H1 (cell line): ENCODE measurements at regions not wholly inside any gene's neighbourhood (a gene's known extent, or its start where the extent isn't known, plus 50 kb on each side); places are given as distances from the start of the nearest gene placed in this dataset.

Experiments
- CTCF ChIA-PET: fragments of 300-600 bp; sonication (Branson Sonifier 250); formaldehyde crosslinking; loops from one replicate; lab custom pipeline; 2021; ENCODE audit not compliant: partially characterized antibody; lab: Charles Lee
- POLR2A ChIA-PET: fragments of 300-600 bp; sonication (Branson Sonifier 250); formaldehyde crosslinking; loops from one replicate; lab custom pipeline; 2021; ENCODE audit warnings: inconsistent platforms; ENCODE audit not compliant: partially characterized antibody; lab: Charles Lee
- DNase-seq, 2 experiments: peaks; one replicate each; pipeline versions ENCODE4 v3.0.0 to v3.0.0-alpha.2; 2010 to 2022; ENCODE audit warnings: low spot score in 2 of 2, low read depth in 1 of 2, mixed read lengths in 1 of 2
- FAIRE-seq: peaks from 2 replicates; lab custom pipeline; 2011; peaks lifted over from hg19 to GRCh38; lab: Jason Lieb, UNC
- H2AFZ ChIP-seq: 2 replicates; pipeline ENCODE4 v1.8.1; 2012; ENCODE audit warnings: low read length, inconsistent platforms
- H2AK5ac ChIP-seq: 2 replicates; pipeline ENCODE4 v1.6.1; 2013; ENCODE audit warnings: low read depth, low read length
- H2BK120ac ChIP-seq: replicated peaks from 2 replicates; pipeline ENCODE3; 2013; ENCODE audit warnings: low read depth, low read length, inconsistent platforms
- H2BK12ac ChIP-seq: 2 replicates; pipeline ENCODE4 v1.6.1; 2013; ENCODE audit warnings: low read depth, low read length
- H2BK15ac ChIP-seq: 2 replicates; pipeline ENCODE4 v1.6.1; 2013; ENCODE audit warnings: low read length
- H2BK20ac ChIP-seq: 2 replicates; pipeline ENCODE4 v1.6.1; 2013; ENCODE audit warnings: low read length
- H2BK5ac ChIP-seq: 2 replicates; pipeline ENCODE4 v1.6.1; 2013; ENCODE audit warnings: low read depth, low read length
- H3K14ac ChIP-seq: 2 replicates; pipeline ENCODE4 v1.6.1; 2013; ENCODE audit warnings: inconsistent platforms; ENCODE audit not compliant: insufficient read length
- H3K18ac ChIP-seq: 2 replicates; pipeline ENCODE4 v1.6.1; 2013; ENCODE audit warnings: low read length; ENCODE audit errors: extremely low read depth
- H3K23ac ChIP-seq: 2 replicates; pipeline ENCODE4 v1.6.1; 2013; ENCODE audit warnings: inconsistent platforms; ENCODE audit not compliant: insufficient read length
- H3K23me2 ChIP-seq: 2 replicates; pipeline ENCODE4 v1.6.1; 2013; ENCODE audit warnings: low read depth, low read length
- H3K27ac ChIP-seq: 2 replicates; pipeline ENCODE4 v1.6.1; 2011; ENCODE audit warnings: low read depth, low read length, inconsistent platforms
- H3K27me3 ChIP-seq, 4 experiments: replicated peaks in 1 of 4; 1 replicate in 1 of 4; 2 replicates in 3 of 4; pipeline versions ENCODE4 v1.6.1 to v1.8.1; 2011 to 2013; ENCODE audit warnings: low read length in 3 of 4, mild to moderate bottlenecking in 3 of 4, inconsistent platforms in 2 of 4, mixed read lengths in 2 of 4, moderate library complexity in 1 of 4; ENCODE audit not compliant: control insufficient read depth in 3 of 4, insufficient read depth in 3 of 4; ENCODE audit errors: extremely low read depth in 1 of 4
- H3K36me3 ChIP-seq, 4 experiments: 2 replicates each; pipeline versions ENCODE4 v1.6.1 to v1.8.1; 2011 to 2013; ENCODE audit warnings: mild to moderate bottlenecking in 4 of 4, low read length in 3 of 4, moderate library complexity in 2 of 4, control low read depth in 1 of 4, inconsistent platforms in 1 of 4; ENCODE audit not compliant: insufficient read depth in 4 of 4, control insufficient read depth in 2 of 4
- H3K4ac ChIP-seq: replicated peaks from 2 replicates; pipeline ENCODE3; 2013; ENCODE audit warnings: low read length, low read depth, mixed read lengths, inconsistent platforms; ENCODE audit not compliant: insufficient read length
- H3K4me1 ChIP-seq, 4 experiments: replicated peaks in 1 of 4; 1 replicate in 1 of 4; 2 replicates in 3 of 4; pipeline versions ENCODE4 v1.6.1 to v1.8.1; 2011 to 2013; ENCODE audit warnings: low read length in 3 of 4, inconsistent platforms in 2 of 4, mixed read lengths in 1 of 4; ENCODE audit not compliant: insufficient read depth in 4 of 4, control insufficient read depth in 3 of 4
- H3K4me2 ChIP-seq, 2 experiments: 2 replicates each; pipeline versions ENCODE4 v1.6.1 to v1.8.1; 2011 to 2013; ENCODE audit warnings: low read depth in 2 of 2, low read length in 2 of 2, control low read depth in 1 of 2, inconsistent platforms in 1 of 2, mild to moderate bottlenecking in 1 of 2; ENCODE audit not compliant: insufficient read depth in 1 of 2
- H3K4me3 ChIP-seq, 4 experiments: fragments of 200-600, 300-600 bp in 1 of 4; sonication (generic), shearing (Covaris generic), sonication (Bioruptor Twin) in 1 of 4; 2 replicates each; pipeline versions ENCODE4 v1.5.1 to v1.8.1; 2011 to 2016; ENCODE audit warnings: low read length in 4 of 4, low read depth in 3 of 4, control low read depth in 2 of 4, inconsistent platforms in 2 of 4, mild to moderate bottlenecking in 2 of 4, mixed read lengths in 1 of 4, moderate library complexity in 1 of 4; ENCODE audit not compliant: insufficient read depth in 2 of 4; ENCODE audit errors: extremely low read depth in 1 of 4
- H3K56ac ChIP-seq: replicated peaks from 2 replicates; pipeline ENCODE3; 2013; ENCODE audit warnings: low read depth, mild to moderate bottlenecking, mixed read lengths, low read length, inconsistent platforms; ENCODE audit not compliant: insufficient read length
- H3K79me1 ChIP-seq: 2 replicates; pipeline ENCODE4 v1.6.1; 2013; ENCODE audit warnings: low read depth, low read length, control low read depth
- H3K79me2 ChIP-seq, 2 experiments: 2 replicates each; pipeline versions ENCODE4 v1.6.1 to v1.8.1; 2012 to 2013; ENCODE audit warnings: low read length in 2 of 2, mild to moderate bottlenecking in 2 of 2, inconsistent platforms in 1 of 2; ENCODE audit not compliant: insufficient read depth in 2 of 2, control insufficient read depth in 1 of 2
- H3K9ac ChIP-seq, 4 experiments: replicated peaks in 1 of 4; 1 replicate in 1 of 4; 2 replicates in 3 of 4; pipeline versions ENCODE4 v1.6.1 to v1.8.1; 2011 to 2013; ENCODE audit warnings: low read depth in 3 of 4, low read length in 3 of 4, control low read depth in 2 of 4, mild to moderate bottlenecking in 2 of 4, moderate library complexity in 2 of 4, inconsistent platforms in 1 of 4; ENCODE audit errors: extremely low read depth in 1 of 4
- H3K9me3 ChIP-seq, 2 experiments: 2 replicates each; pipeline versions ENCODE4 v1.6.1 to v1.8.1; 2012 to 2013; ENCODE audit warnings: mild to moderate bottlenecking in 2 of 2, moderate library complexity in 2 of 2, control low read depth in 1 of 2, inconsistent platforms in 1 of 2, low read depth in 1 of 2, low read length in 1 of 2, mixed read lengths in 1 of 2; ENCODE audit not compliant: insufficient read depth in 2 of 2
- H4K20me1 ChIP-seq, 2 experiments: replicated peaks in 1 of 2; 2 replicates each; pipeline versions ENCODE3 to v1.8.1; 2011 to 2013; ENCODE audit warnings: inconsistent platforms in 2 of 2, low read length in 2 of 2, mild to moderate bottlenecking in 1 of 2; ENCODE audit not compliant: insufficient read depth in 2 of 2, control insufficient read depth in 1 of 2
- H4K5ac ChIP-seq: 2 replicates; pipeline ENCODE4 v1.6.1; 2013; ENCODE audit warnings: low read length, low read depth, mixed read lengths, inconsistent platforms; ENCODE audit not compliant: insufficient read length
- H4K8ac ChIP-seq: 2 replicates; pipeline ENCODE4 v1.8.0; 2013; ENCODE audit warnings: mild to moderate bottlenecking, moderate library complexity, low read length, inconsistent platforms; ENCODE audit not compliant: insufficient read depth; ENCODE audit errors: extremely low read depth
- H4K91ac ChIP-seq: replicated peaks from 2 replicates; pipeline ENCODE3; 2013; ENCODE audit warnings: low read length, mixed read lengths, inconsistent platforms; ENCODE audit not compliant: insufficient read length
- BRCA1 ChIP-seq: IDR thresholded peaks from 2 replicates; pipeline ENCODE4 v1.6.1; 2012; ENCODE audit warnings: low read depth, low read length, improper control_type of control experiment
- CTBP2 ChIP-seq: IDR thresholded peaks from 2 replicates; pipeline ENCODE4 v1.7.0; 2011; ENCODE audit warnings: borderline replicate concordance, mild to moderate bottlenecking, moderate library complexity, mixed read lengths, low read length; ENCODE audit not compliant: insufficient read depth, insufficient read length
- E2F6 ChIP-seq: IDR thresholded peaks from 2 replicates; pipeline ENCODE4 v1.6.1; 2012; ENCODE audit warnings: inconsistent platforms
- KDM4A ChIP-seq: IDR thresholded peaks from one replicate; pipeline ENCODE4 v1.7.1; 2012; ENCODE audit warnings: low read depth, mild to moderate bottlenecking, moderate library complexity, low read length, inconsistent platforms; ENCODE audit not compliant: severe bottlenecking
- NANOG ChIP-seq: IDR thresholded peaks from 2 replicates; pipeline ENCODE4 v1.6.1; 2011; ENCODE audit warnings: low read length, low read depth, mild to moderate bottlenecking, inconsistent platforms; ENCODE audit not compliant: insufficient read depth, poor library complexity, severe bottlenecking
- RBBP5 ChIP-seq: IDR thresholded peaks from 2 replicates; pipeline ENCODE4 v1.7.1; 2012; ENCODE audit warnings: low read depth, mild to moderate bottlenecking, inconsistent platforms, low read length, moderate library complexity, borderline replicate concordance
- RXRA ChIP-seq: IDR thresholded peaks from 2 replicates; pipeline ENCODE4 v1.6.1; 2011; ENCODE audit warnings: low read depth, mild to moderate bottlenecking, low read length, moderate library complexity; ENCODE audit not compliant: insufficient read depth
- SIN3A ChIP-seq, 2 experiments: IDR thresholded peaks in 1 of 2; conservative IDR thresholded peaks in 1 of 2; 2 replicates each; pipeline ENCODE4 v1.6.1; 2011 to 2012; ENCODE audit warnings: low read length in 2 of 2, improper control_type of control experiment in 1 of 2, low read depth in 1 of 2, mild to moderate bottlenecking in 1 of 2
- TCF12 ChIP-seq: IDR thresholded peaks from 2 replicates; pipeline ENCODE4 v1.6.1; 2011; ENCODE audit warnings: low read depth, mild to moderate bottlenecking, low read length
- TEAD4 ChIP-seq: IDR thresholded peaks from 2 replicates; pipeline ENCODE4 v1.6.1; 2012; ENCODE audit warnings: low read depth, low read length, inconsistent platforms, mixed read lengths
- WGBS, 2 experiments: shearing (Covaris generic) in 1 of 2; methylation state at CpG; one replicate each; pipeline versions ENCODE4 v1.1.6 to v1.1.7; 2013 to 2015; ENCODE audit warnings: low lambda C conversion rate in 2 of 2, mixed read lengths in 2 of 2, inconsistent platforms in 1 of 2, low coverage in 1 of 2, missing lambda C conversion rate in 1 of 2; ENCODE audit not compliant: insufficient replicate concordance in 2 of 2, insufficient coverage in 1 of 2, insufficient read length in 1 of 2; ENCODE audit errors: extremely low coverage in 1 of 2, missing lambda C conversion rate in 1 of 2; 5-methylcytosine and 5-hydroxymethylcytosine counted together

- Histone ChIP-seq H2AK5ac (no peak overlapping the region), H4K8ac (no peak overlapping the region), H4K5ac (no peak overlapping the region), H3K18ac (0 out of 2 replicates have a peak overlapping the region, but pooled peaks have one; percentile 41), H3K4ac (no peak overlapping the region), H3K23ac (no peak overlapping the region), H2AFZ (no peak overlapping the region; the same call in 1 of the 2 replicates), H4K20me1 (no peaks in the 10 kb centered on the region), H3K27ac (no peak overlapping the region; the same call in 1 of the 2 replicates), H3K9ac (no peak overlapping the region), H2BK20ac (peak overlapping the region; percentile 86; the same call in 1 of the 2 replicates), H2BK15ac (no peak overlapping the region), H4K91ac (peak overlapping the region; percentile 94), H3K79me2 (no peaks in the 10 kb centered on the region), H3K9me3 (no peaks in the 10 kb centered on the region), H3K79me1 (no peaks in the 10 kb centered on the region), H3K36me3 (no peaks in the 10 kb centered on the region), H3K23me2 (peaks cover 3% of the 10 kb centered on the region; the same call in 1 of the 2 replicates), H3K4me3 (peak overlapping the region in 2 of 4 experiments; percentile 6 to 41; a peak in 1 of 8 replicates), H2BK12ac (peak overlapping the region; percentile 69; the same call in 1 of the 2 replicates), H3K4me2 (peak overlapping the region; percentile 63 to 67), H2BK120ac (no peak overlapping the region), H3K56ac (no peak overlapping the region), H3K27me3 (no peaks in the 10 kb centered on the region), H3K14ac (no peak overlapping the region), H2BK5ac (peak overlapping the region; percentile 88; the same call in 1 of the 2 replicates), H3K4me1 (peaks cover 17 to 39% (median 25%) of the 10 kb centered on the region in 4 experiments)
- ChIA-PET CTCF (interaction anchor here (0.6 to 1.8 kb wide), 10 partner anchors 8 to 364 kb away, joined by 3 to 5 read pairs (median 3); no protein-coding TSS in a partner anchor), POLR2A (no interaction called here)
- 15% methylated on average over 10 of the region's 10 CpGs; no CpG with 5 or more reads in 1 of the 2 experiments for WGBS, 2 experiments
- FAIRE-seq: no peak
- TF ChIP-seq TCF12: peak; percentile 88
- TF ChIP-seq NANOG: peak; percentile 26
- TF ChIP-seq TEAD4: peak; percentile 88
- no peak for TF ChIP-seq BRCA1
- peak; percentile 27; the same call in 1 of the 2 replicates for TF ChIP-seq E2F6
- TF ChIP-seq RBBP5: no peak
- no peak for TF ChIP-seq RXRA
- no peak for TF ChIP-seq KDM4A
- no peak for TF ChIP-seq CTBP2
- 0 out of 4 replicates have a peak, but pooled peaks of 1 of the 2 experiments have one; percentile 20 for TF ChIP-seq SIN3A (conservative IDR thresholded peaks at IDR 0.05 in 1 of 2, IDR thresholded peaks at IDR 0.05 in 1 of 2; ENCODE audit: low read depth in 1 of 2, low read length in 2 of 2)
- no peak for DNase-seq
Measured at GRCh38 chr6:40285996-40286395, 301.2 kb downstream of the LRFN2 start.
